HG02973 (cell line): ENCODE measurements at regions not wholly inside any gene's neighbourhood (a gene's known extent, or its start where the extent isn't known, plus 50 kb on each side); places are given as distances from the start of the nearest gene placed in this dataset.
"Not testable (repeated sequence)": the region's sequence is repeated elsewhere in the genome, so short reads cannot be mapped to it uniquely, and the experiment has no call there.

Experiments
- ATAC-seq: cut with Tn5 transposase; IDR thresholded peaks from one replicate; pipeline ENCODE4 v1.9.1; 2021; ENCODE audit warnings: moderate library complexity; ENCODE audit not compliant: unreplicated experiment

DNA sequence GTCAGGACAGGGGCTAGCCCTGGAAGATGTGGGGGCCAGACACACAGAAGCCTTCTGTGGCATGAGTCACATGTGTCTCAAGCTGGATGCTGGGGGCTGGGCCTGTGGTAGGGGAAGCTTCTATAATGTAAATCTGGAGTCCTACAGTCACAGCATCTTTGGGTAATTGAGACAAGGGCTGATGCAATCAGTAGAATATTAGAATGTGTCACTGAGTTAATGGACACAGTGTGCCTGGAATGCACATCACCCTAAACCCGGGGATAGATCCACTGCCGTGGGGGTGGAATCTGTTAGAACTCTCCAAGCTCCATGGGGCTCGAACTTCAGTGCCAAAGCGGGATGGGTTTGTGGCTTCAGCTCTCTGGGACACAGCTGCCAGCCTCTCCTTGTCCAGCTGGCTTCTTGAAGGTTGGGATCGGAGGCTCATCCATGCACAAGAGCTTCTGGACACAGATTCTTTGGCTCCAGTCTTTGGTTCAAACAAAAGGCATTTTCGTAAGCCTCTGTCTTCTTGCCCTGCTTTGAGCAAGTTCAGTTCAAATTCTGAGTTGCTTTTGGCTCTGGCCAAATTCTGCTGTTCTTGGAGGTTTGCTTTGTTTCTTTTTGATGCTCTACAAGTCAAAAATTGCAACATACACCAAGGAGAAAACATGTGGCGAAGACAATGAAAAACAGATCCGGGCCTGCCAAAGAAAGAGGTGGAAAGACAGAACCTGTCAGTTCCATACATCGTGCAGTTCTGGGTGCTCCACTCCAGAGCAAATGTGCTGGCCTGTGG lies 194.8 kb upstream of the ZNF32 start:
- ATAC-seq: no peak

DNA sequence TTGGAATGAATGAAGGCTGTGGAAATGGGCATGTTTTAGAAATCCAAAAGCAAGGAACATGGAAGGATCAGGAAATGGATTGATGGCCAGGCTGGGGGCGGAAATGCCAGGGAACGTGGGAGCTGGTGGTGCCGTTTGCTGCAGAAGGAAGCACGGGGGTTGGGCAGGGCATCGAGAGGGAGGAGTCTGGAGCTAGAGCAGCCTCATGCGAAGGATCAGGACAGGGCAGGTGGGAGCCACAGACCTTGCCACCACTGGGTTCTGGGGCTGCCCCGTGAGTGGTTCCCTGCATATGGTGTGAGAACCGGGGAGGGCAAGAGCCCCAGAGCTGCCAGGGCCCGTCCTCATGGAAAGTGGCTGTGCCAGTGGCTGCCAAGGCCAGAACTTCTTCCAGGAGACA lies 193.8 kb upstream of the ZNF32 start:
- no peak for ATAC-seq

DNA sequence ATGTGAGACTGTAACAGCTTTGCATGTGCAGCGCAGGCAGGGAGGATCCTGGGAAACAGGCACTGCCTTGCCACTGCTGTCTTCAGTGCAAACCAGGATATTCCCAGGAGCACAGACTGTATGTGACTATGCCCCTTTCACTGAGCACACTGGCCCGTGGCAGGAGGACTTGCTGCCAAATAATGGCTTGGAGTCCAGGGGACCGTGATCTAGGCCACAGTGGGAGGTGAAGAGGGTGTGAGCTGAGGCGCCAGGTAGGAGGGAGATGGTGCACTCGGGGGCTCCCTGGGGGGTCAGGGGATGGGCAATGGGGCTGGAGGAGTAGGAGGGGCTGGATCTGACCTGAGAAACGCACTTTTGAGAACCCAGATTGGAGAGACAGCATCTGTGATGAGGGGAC lies 193.4 kb upstream of the ZNF32 start:
- no peak for ATAC-seq

- no peak for ATAC-seq
Measured at GRCh38 chr10:43839973-43840372, 191.3 kb upstream of the ZNF32 start.

DNA sequence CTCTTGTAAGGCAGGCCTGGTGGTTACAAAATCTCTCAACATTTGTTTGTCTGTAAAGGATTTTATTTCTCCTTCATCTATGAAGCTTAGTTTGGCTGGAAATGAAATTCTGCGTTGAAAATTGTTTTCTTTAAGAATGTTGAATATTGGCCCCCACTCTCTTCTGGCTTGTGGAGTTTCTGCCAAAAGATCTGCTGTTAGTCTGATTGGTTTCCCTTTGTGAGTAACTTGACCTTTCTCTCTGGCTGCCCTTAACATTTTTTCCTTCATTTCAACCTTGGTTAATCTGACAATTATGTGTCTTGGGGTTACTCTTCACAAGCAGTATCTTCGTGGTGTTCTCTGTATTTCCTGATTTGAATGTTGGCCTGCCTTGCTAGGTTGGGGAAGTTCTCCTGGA lies 186.1 kb upstream of the ZNF32 start:
- not testable (repeated sequence) for ATAC-seq

DNA sequence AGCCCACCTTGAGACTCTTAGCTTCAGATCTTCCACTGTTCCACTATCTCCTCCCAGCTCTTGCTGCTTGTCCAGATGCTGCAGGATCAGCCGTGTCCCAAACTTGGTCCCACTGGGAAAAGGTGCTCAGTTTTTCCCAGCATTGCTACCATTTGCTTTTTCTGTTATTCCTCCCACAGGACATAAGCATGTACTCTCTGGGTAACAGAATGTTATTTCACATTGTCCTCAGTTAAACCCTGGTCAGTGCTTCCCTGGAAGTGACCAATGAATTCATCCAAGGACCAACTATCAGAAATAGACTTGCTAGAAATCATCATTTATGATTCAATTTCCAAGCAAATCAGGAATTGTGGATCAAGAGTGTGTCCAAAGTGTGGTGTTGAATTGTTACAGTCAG lies 179.2 kb upstream of the ZNF32 start:
- no peak for ATAC-seq

- ATAC-seq: no peak
Measured at GRCh38 chr10:43825984-43826383, 177.3 kb upstream of the ZNF32 start.

DNA sequence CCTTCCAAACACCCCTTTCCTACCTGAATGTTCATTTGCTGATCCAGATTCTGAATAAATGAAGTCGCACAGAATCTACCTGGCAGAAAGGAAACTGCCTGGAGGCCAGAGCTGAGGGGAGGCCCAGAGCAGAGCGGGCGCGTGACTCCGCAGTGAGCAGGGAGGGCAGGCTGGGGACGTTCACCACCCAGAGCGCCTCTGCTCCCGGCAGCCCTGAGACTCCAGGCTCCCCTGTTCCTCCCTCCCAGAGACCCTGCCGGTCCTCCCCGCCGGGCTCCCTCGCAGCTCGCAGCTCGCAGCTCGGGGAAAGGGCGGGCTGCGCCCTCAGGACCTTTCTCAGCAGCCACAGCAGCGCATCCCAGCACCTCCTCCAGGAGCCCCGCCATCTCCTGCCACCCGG lies 176.7 kb upstream of the ZNF32 start:
- ATAC-seq: no peak

GRCh38 chr10:43824934-43825333 lies 176.3 kb upstream of the ZNF32 start:
- no peak for ATAC-seq

DNA sequence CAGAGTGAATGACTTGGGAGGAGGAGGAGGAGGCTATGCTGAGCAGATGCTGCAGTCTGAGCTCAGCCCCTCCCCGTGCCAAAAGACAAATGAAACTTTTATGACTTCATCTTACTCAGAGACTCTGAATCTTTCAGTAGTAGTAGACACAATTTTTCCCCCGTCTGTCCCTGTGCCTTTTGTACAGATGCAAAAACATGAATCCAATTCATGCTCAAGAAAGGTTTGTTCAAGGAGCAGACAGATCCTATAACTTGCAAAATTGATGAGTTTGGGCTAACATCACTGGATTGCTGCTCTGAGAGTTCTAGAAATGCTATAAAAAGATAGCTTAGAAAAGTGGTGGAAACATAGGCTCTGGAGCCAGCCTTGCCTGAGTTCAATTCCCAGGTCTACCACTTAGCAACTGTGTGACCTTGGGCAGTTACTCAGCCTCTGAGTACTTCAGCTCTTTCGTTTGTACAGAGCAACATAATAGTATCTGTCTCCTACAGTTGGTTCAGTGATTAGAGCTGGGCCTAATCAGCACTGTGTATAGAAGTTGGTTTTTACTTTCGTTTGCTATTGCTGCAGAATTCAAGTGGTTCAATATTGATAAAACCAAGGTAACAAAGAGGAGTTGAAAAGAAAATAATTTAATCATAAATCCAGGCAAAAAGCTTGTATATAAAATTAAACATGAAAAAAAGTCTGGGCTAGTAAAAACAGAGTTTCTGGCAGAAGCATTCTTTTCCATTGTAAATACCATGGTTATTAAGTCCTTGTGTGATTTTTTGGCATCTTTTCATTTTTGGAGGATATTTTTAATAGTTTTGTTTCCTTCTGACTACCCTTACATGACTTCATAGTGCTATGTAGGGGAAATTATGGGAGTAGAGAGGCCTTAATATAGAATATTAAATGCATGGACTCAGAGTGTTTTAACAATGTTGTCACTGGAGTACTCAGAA lies 174.2 kb upstream of the ZNF32 start:
- ATAC-seq: no peak

GRCh38 chr10:43821103-43821502 lies 172.4 kb upstream of the ZNF32 start:
- no peak for ATAC-seq

DNA sequence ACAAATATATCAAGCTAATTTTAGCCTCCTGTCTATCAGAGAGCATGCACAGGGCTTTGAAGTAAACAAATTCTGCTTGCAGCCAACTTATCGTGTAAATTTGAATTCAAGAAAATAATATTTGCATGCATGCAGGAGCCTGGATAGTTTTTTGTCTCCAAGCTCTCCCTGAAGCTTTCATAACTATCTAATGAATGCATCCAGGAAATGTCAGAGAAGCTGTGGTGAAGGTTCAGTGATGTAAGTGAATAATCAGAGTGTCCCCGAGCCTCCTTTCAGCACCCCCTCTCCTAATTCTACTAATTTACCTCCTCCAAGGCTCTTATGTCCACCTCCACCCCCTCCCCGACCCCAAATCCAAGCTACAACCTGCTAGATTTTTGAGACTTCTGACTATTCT lies 172.0 kb upstream of the ZNF32 start:
- ATAC-seq: no peak

DNA sequence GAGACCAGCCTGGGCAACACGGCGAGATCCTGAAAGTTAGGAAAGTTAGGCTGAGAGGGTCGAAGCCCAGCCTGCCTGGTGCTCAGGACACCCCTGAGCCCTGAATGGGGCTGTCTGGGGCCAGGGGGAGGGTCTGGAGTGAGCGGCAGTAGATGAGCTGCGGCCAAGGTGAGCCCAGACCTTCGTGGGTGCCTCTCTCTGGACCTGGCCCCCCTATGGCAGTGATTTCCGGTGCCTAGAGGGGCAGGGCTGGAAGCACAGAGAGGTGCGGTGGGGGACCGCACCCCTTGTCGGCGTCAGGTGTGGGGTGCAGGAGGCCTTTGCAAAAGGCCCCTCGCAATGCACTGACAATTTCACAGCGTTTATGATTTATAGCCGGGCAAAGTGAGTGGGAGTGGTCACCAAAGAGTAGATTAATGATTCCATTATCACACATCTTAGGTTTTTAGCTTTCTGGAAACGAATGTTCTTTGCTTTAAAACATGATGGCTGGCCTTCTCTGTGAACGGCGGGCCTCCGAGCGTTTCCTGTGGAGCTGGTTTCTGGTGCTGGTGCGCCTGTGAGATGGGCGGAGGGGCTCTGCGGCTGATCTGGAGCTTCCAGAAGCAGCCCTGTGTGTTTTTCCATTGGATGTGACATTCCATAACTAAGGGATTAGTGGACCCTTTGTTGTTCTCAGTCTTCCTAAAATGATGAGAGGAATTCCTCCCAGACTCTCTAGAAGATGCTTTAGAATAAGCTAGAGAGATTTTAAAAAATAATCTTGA lies 171.0 kb upstream of the ZNF32 start:
- ATAC-seq: no peak

DNA sequence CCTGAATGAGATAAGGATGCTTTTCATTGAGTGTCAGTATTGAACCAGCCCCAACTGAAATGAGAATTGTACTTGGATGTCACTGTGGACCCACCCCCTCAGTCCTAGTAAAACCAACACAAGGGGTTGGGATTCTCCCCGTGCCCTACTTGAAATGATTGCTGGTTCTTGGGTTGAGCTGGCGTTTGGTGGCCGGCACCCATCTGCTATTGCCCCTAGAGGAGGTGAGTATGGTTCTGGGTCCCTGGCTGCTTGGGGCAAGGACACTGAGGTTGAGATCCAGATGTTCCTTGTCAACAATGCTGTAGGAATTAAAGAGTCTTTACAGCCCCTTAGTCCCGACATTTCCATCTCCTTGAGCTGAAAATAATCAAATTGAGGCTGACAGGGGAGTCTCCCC lies 170.0 kb upstream of the ZNF32 start:
- no peak for ATAC-seq

DNA sequence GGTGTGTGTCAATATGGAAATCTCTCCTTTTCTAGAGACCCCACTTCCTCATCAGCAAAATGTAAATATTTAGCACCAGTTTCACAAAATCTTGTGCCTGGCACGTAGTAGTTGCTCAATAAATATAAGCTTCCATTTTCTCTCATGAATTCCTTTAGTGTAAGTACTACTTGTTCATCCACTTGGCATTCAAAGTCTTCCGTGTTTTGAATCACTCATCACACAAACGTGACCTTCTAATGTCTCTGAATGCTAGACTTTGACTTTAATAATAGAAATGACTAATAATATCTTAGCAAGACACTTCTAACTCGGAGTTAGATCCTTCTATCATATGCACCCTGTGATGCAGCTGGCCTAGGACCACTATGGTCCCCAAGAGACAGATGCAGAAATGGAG lies 168.7 kb upstream of the ZNF32 start:
- no peak for ATAC-seq

DNA sequence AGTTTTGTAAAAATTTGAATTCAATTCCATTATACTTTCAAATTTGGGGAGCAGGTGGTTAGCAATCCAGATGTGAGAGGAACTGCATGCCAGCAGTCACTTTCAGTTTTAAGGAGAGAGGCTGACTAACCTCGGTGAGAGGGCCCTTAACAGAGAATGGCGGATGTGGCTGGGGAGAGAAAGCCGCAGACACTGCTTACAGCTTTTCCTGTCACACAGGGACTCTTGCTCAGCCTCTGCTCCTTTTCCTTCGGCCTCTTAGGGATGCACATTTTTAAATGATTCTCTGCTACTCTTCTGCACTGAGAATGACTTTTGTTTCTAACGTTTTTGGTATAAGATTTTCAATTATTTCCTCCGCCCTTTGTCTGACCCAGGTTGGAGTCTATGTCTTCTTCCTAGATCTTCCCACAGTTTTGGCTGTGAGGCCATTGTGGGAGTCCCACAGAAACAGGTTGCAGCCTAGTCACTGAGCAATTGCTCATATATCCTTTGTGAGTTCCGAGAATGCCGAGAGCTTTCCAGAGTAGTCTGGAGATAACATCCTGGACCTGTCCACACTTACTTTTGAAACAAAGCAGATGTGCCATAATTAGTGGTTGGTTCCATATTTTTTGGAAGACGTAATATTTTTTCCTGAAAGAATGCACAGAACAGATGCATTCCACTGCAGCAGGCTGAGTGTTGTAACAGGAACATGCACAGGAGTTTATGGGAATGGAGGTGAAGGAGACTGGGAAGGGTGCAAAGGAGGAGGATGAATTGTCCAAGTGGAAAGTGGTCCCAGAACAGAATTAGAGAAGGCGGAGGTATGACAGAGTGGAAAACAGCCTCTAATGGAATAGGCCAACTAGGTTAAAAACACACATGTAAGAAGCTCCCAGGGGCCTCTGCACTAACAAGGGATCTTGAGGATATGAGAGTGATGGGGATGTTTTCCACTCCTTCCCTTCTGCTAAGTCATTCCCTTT lies 168.0 kb upstream of the ZNF32 start:
- ATAC-seq: peak; percentile 89

- no peak for ATAC-seq
Measured at GRCh38 chr10:43815181-43815885, 166.7 kb upstream of the ZNF32 start.

DNA sequence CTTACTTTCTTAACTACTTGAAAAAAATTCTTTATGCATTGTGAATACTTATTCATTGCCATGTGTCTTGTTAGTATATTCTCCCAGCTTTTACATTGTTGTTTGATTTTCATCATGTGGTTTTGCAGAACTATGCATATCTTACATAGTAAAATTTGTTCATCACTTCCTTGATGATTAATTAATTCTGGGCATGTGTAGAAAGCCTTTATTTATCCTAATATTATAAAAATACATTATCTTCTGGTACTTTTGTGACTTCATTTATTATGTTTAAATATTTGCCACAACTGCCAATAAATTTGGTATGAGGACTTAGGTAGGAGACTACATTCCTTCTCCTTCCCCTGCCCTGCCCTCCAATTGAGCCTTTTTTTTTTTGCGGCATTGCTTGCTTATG lies 166.0 kb upstream of the ZNF32 start:
- ATAC-seq: no peak

- no peak for ATAC-seq
Measured at GRCh38 chr10:43811871-43812270, 163.2 kb upstream of the ZNF32 start.
